GM23248 (cell line): ENCODE measurements at regions not wholly inside any gene's neighbourhood (a gene's known extent, or its start where the extent isn't known, plus 50 kb on each side); places are given as distances from the start of the nearest gene placed in this dataset.

Source experiments
- DNase-seq: peaks from one replicate; pipeline ENCODE4 v3.0.0-alpha.2; 2015
- H2AFZ ChIP-seq: fragments of 200-600 bp; sonication (generic); 2 replicates; pipeline ENCODE4 v1.6.1; 2016; ENCODE audit warnings: antibody characterized with exemption
- H3F3A ChIP-seq: fragments of 200-600 bp; sonication (generic); 2 replicates; pipeline ENCODE4 v1.6.1; 2016; ENCODE audit warnings: mild to moderate bottlenecking, antibody characterized with exemption, mixed run types; ENCODE audit not compliant: insufficient read depth
- H3K27ac ChIP-seq: fragments of 200-600 bp; sonication (generic); 2 replicates; pipeline ENCODE4 v1.5.1; 2016; ENCODE audit warnings: mild to moderate bottlenecking
- H3K27me3 ChIP-seq: fragments of 200-600 bp; sonication (generic); replicated peaks from 2 replicates; pipeline ENCODE4 v1.6.1; 2016; ENCODE audit warnings: mild to moderate bottlenecking; ENCODE audit not compliant: insufficient read depth
- H3K36me3 ChIP-seq: fragments of 200-600 bp; sonication (generic); 2 replicates; pipeline ENCODE4 v1.6.1; 2016; ENCODE audit warnings: low read depth, mild to moderate bottlenecking
- H3K4me1 ChIP-seq: fragments of 200-600 bp; sonication (generic); 2 replicates; pipeline ENCODE4 v1.6.1; 2016; ENCODE audit warnings: mild to moderate bottlenecking; ENCODE audit not compliant: insufficient read depth
- H3K4me2 ChIP-seq: fragments of 200-600 bp; sonication (generic); one replicate; pipeline ENCODE4 v1.6.1; 2016; ENCODE audit warnings: mild to moderate bottlenecking; ENCODE audit not compliant: unreplicated experiment
- H3K4me3 ChIP-seq: fragments of 200-600 bp; sonication (generic); 2 replicates; pipeline ENCODE4 v1.5.1; 2016; ENCODE audit warnings: mild to moderate bottlenecking
- H3K79me2 ChIP-seq: fragments of 200-600 bp; sonication (generic); 2 replicates; pipeline ENCODE4 v1.6.1; 2016; ENCODE audit warnings: mild to moderate bottlenecking; ENCODE audit not compliant: insufficient read depth
- H3K9ac ChIP-seq: fragments of 200-600 bp; sonication (generic); 2 replicates; pipeline ENCODE4 v1.6.1; 2016; ENCODE audit warnings: mild to moderate bottlenecking
- H3K9me2 ChIP-seq: fragments of 200-600 bp; sonication (generic); 2 replicates; pipeline ENCODE4 v1.6.1; 2016; ENCODE audit warnings: mixed run types, mild to moderate bottlenecking, moderate library complexity; ENCODE audit not compliant: insufficient read depth
- H3K9me3 ChIP-seq: fragments of 200-600 bp; sonication (generic); one replicate; pipeline ENCODE4 v1.6.1; 2017; ENCODE audit warnings: low read depth
- H4K20me1 ChIP-seq: fragments of 200-600 bp; sonication (generic); 2 replicates; pipeline ENCODE4 v1.6.0; 2016; ENCODE audit not compliant: insufficient read depth
- EZH2 ChIP-seq: fragments of 200-600 bp; sonication (generic); IDR thresholded peaks from 2 replicates; pipeline ENCODE4 v1.6.1; 2018; ENCODE audit warnings: antibody characterized with exemption, mild to moderate bottlenecking; ENCODE audit not compliant: insufficient read depth, poor library complexity, severe bottlenecking
- EZH2phosphoT487 ChIP-seq: fragments of 200-600 bp; sonication (generic); IDR thresholded peaks from 2 replicates; pipeline ENCODE4 v1.6.1; 2018; ENCODE audit warnings: antibody characterized with exemption, moderate library complexity, mild to moderate bottlenecking, low read depth; ENCODE audit not compliant: insufficient read depth
- WGBS, 2 experiments: methylation state at CpG; one replicate each; pipeline ENCODE4 v1.1.6; 2015 to 2017; ENCODE audit warnings: low lambda C conversion rate in 2 of 2, low coverage in 1 of 2; ENCODE audit errors: missing lambda C conversion rate in 2 of 2; 5-methylcytosine and 5-hydroxymethylcytosine counted together
- in situ Hi-C: fragments of 300-500 bp; cut with MboI; formaldehyde crosslinking; loops from 2 replicates; pipeline ENCODE4 v1.15.0; 2020

DNA sequence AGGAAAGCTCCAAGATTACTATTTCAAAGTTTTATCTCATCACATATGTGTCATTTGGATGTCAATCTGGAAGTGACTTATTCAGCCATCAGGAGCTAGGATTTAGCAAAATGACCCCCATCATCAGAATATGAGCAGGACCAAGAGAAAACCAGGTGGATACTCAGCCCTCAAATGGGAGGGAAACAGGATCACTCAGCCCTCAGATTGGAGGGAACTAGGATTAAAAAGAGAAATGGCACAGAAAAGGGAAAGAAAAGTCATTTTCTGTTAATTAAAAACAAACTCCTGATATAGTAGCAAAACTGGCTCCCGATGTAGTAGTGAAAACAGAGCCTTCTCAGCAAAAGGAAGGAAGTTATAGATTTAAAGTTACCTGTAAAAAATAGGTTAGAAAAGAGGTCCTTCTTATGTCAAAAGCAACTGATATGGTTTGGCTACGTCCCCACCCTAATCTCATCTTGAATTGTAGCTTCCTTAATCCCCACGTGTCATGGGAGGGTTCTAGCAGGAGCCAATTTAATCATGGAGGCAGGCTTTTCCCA, 69.0 kb upstream of the MYCN start:
- no peak overlapping the region for H3K27ac ChIP-seq
- H2AFZ ChIP-seq: no peak overlapping the region
- H3K4me3 ChIP-seq: no peak overlapping the region
- no peak overlapping the region for H3K9ac ChIP-seq
- DNase-seq: no peak
- H3K27me3 ChIP-seq: no peaks in the 10 kb centered on the region
- TF ChIP-seq EZH2 (no peak), EZH2phosphoT487 (no peak)
- in situ Hi-C loops: no loop called here
- H4K20me1 ChIP-seq: no peaks in the 10 kb centered on the region
- H3K36me3 ChIP-seq: no peaks in the 10 kb centered on the region
- no peaks in the 10 kb centered on the region for H3K9me2 ChIP-seq
- no peak overlapping the region for H3K4me2 ChIP-seq
- WGBS, 2 experiments: 6 to 12% methylated on average over 3 of the region's 3 CpGs
- no peaks in the 10 kb centered on the region for H3K9me3 ChIP-seq
- no peaks in the 10 kb centered on the region for H3K79me2 ChIP-seq
- no peaks in the 10 kb centered on the region for H3K4me1 ChIP-seq
- no peaks in the 10 kb centered on the region for H3F3A ChIP-seq

DNA sequence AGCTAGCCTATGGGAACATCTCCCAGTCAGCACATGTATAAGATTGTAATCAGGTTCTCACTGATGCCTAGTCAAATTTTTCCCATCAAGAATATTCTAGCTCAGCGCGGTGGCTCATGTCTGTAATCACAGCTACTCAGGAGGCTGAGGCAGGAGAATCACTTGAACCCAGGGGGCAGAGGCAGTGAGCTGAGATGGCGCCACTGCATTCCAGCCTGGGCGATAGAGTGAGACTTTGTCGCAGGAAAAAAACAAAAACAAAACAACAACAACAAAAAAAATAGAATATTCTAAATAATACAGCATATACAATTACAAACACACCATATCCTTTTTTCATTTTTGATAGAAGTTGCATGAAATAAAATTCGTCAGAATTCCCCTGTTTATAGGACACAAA, 67.5 kb upstream of the MYCN start:
- Histone ChIP-seq H3K36me3 (no peaks in the 10 kb centered on the region), H3F3A (no peaks in the 10 kb centered on the region), H3K9me2 (no peaks in the 10 kb centered on the region), H4K20me1 (no peaks in the 10 kb centered on the region), H3K4me3 (no peak overlapping the region), H3K9ac (no peak overlapping the region), H3K27ac (no peak overlapping the region), H3K79me2 (no peaks in the 10 kb centered on the region), H3K9me3 (no peaks in the 10 kb centered on the region), H3K4me2 (no peak overlapping the region), H2AFZ (no peak overlapping the region), H3K4me1 (no peaks in the 10 kb centered on the region), H3K27me3 (no peaks in the 10 kb centered on the region)
- DNase-seq: no peak
- in situ Hi-C loops: no loop called here
- TF ChIP-seq EZH2phosphoT487 (no peak), EZH2 (no peak)
- WGBS, 2 experiments: 38 to 46% methylated on average over 6 of the region's 6 CpGs

DNA sequence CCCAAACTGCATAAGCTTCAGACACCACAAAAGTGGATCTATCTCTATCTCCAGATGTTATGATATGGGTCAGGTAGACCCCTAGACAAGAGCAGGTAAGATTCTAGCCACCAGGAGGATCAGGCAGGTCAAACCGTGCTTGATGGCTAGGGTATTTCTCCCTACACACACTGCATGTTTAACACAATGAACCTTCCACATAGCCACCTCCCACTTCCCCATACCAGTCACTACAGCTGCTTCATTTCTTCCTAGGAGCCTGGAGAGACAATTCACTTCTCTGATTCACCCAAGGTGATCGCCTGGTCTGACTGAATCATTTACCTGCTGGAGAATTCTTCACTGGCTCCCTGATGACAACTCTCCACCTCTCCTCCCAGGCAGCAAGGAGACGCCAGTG, 66.0 kb upstream of the MYCN start:
- WGBS, 2 experiments: 24 to 39% methylated on average over 3 of the region's 3 CpGs
- Histone ChIP-seq H3K27ac (no peak overlapping the region), H3K4me2 (no peak overlapping the region), H4K20me1 (no peaks in the 10 kb centered on the region), H3K79me2 (no peaks in the 10 kb centered on the region), H3K9me3 (no peaks in the 10 kb centered on the region), H3K4me1 (no peaks in the 10 kb centered on the region), H3K9me2 (no peaks in the 10 kb centered on the region), H2AFZ (no peak overlapping the region), H3F3A (no peaks in the 10 kb centered on the region), H3K4me3 (no peak overlapping the region), H3K27me3 (no peaks in the 10 kb centered on the region), H3K36me3 (no peaks in the 10 kb centered on the region), H3K9ac (no peak overlapping the region)
- no peak for DNase-seq
- TF ChIP-seq EZH2phosphoT487 (no peak), EZH2 (no peak)
- in situ Hi-C loops: no loop called here

DNA sequence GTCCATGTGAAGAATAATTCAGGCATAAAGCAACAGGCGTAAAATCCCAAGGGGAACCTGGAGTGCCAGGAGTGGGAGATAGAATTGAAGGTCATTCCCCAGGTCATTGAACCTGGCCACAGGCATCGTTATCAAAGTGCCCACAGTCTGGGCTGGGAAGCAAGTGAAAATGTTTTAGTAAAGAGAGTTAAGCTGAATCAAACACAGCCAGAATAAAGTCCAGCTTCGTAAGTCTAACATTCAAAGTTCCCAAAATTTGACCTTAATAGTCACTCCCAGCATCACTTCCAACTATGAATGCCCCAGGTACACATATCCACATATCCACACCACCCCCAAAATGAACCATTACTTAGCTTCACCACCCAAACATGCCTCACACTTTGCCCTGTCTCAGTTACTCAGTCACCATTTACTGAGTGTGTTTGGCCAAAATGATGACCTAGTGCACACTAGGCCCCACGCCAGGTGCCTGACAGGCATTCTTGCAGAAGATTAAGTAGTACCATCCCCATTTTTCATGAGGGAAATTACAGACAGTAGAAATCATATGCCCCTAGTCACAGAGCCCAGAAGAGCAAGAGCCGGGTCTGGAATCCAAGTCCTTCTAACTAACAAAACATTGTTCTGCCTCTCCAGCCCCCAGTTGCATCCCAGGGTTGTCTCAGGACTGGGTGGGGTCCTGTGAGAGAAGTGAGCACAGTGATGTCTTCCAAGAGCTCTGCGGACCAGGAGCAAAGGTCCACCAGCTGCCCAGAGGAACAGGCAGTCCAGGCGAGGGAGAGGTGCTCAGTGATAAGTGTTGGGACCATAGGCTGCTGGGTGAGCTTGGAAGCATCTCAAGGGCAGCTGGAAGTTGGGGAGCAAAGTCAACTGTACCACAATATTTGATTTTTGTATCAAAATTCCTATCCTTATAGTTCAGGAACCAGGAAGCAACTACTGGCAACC, 65.2 kb upstream of the MYCN start:
- H3K9me3 ChIP-seq: no peaks in the 10 kb centered on the region
- H3K79me2 ChIP-seq: no peaks in the 10 kb centered on the region
- TF ChIP-seq EZH2phosphoT487 (no peak), EZH2 (no peak)
- no peaks in the 10 kb centered on the region for H3K27me3 ChIP-seq
- H3K4me2 ChIP-seq: no peak overlapping the region
- no peak overlapping the region for H3K4me3 ChIP-seq
- no peak overlapping the region for H3K27ac ChIP-seq
- WGBS, 2 experiments: 25 to 30% methylated on average over 7 of the region's 7 CpGs
- in situ Hi-C loops: no loop called here
- H3K36me3 ChIP-seq: no peaks in the 10 kb centered on the region
- DNase-seq: no peak
- no peaks in the 10 kb centered on the region for H4K20me1 ChIP-seq
- H3K9me2 ChIP-seq: no peaks in the 10 kb centered on the region
- H3K4me1 ChIP-seq: no peaks in the 10 kb centered on the region
- H2AFZ ChIP-seq: no peak overlapping the region
- no peak overlapping the region for H3K9ac ChIP-seq
- H3F3A ChIP-seq: no peaks in the 10 kb centered on the region
